Vagina (tissue), 2 donors: ENCODE measurements at regions not wholly inside any gene's neighbourhood (a gene's known extent, or its start where the extent isn't known, plus 50 kb on each side); places are given as distances from the start of the nearest gene placed in this dataset.

Source experiments
- POLR2A ChIP-seq, 2 donors: fragments of 450-650 bp; IDR thresholded peaks; one replicate each; pipeline ENCODE4 v1.6.1; 2017; ENCODE audit warnings: antibody characterized with exemption in 2 of 2, mild to moderate bottlenecking in 2 of 2, moderate library complexity in 2 of 2
- TF ChIP-seq, protein P1 (sequence below), 3 experiments: fragments of 450-650 bp in 2 of 3; fragments of 200-600 bp in 1 of 3; sonication (generic) in 1 of 3; IDR thresholded peaks; one replicate each; pipeline ENCODE4 v1.5.1; 2017 to 2019; ENCODE audit warnings: antibody characterized with exemption in 3 of 3, mild to moderate bottlenecking in 2 of 3, moderate library complexity in 2 of 3

DNA sequence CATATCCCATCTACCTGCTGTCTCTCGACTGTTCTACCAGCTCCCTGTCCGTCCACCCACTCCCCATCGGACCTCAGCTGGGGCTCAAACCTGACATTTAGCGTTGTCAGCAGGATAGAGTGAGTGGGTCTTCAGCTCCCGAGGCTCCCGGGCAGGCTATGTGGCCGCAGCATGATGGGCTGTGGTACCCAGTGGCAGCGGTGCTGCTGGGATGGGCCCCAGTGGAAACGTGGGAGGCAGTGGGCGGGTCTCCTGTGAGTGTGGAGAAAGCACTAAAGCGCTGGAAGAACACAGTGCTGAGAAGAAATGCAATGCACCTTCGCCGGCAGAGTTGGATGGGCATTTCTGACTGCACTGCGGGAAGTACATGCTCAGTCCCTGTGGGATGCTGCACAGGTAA lies 204.8 kb upstream of the SYT4 start:
- TF ChIP-seq, protein P1, sequence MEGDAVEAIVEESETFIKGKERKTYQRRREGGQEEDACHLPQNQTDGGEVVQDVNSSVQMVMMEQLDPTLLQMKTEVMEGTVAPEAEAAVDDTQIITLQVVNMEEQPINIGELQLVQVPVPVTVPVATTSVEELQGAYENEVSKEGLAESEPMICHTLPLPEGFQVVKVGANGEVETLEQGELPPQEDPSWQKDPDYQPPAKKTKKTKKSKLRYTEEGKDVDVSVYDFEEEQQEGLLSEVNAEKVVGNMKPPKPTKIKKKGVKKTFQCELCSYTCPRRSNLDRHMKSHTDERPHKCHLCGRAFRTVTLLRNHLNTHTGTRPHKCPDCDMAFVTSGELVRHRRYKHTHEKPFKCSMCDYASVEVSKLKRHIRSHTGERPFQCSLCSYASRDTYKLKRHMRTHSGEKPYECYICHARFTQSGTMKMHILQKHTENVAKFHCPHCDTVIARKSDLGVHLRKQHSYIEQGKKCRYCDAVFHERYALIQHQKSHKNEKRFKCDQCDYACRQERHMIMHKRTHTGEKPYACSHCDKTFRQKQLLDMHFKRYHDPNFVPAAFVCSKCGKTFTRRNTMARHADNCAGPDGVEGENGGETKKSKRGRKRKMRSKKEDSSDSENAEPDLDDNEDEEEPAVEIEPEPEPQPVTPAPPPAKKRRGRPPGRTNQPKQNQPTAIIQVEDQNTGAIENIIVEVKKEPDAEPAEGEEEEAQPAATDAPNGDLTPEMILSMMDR (IDR thresholded peaks at IDR 0.05): no peak
- no peak for TF ChIP-seq POLR2A (IDR thresholded peaks at IDR 0.05)
